GM23248 (cell line): ENCODE measurements at regions not wholly inside any gene's neighbourhood (a gene's known extent, or its start where the extent isn't known, plus 50 kb on each side); places are given as distances from the start of the nearest gene placed in this dataset.

Experiments used
- EZH2 ChIP-seq: fragments of 200-600 bp; sonication (generic); IDR thresholded peaks from 2 replicates; pipeline ENCODE4 v1.6.1; 2018; ENCODE audit warnings: antibody characterized with exemption, mild to moderate bottlenecking; ENCODE audit not compliant: insufficient read depth, poor library complexity, severe bottlenecking
- EZH2phosphoT487 ChIP-seq: fragments of 200-600 bp; sonication (generic); IDR thresholded peaks from 2 replicates; pipeline ENCODE4 v1.6.1; 2018; ENCODE audit warnings: antibody characterized with exemption, moderate library complexity, mild to moderate bottlenecking, low read depth; ENCODE audit not compliant: insufficient read depth

GRCh38 chr1:29674627-29675326 lies 438.5 kb downstream of the PTPRU start:
- TF ChIP-seq EZH2 (no peak), EZH2phosphoT487 (no peak)
